ENCODE measurements at regions not wholly inside any gene's neighbourhood (a gene's known extent, or its start where the extent isn't known, plus 50 kb on each side); places are given as distances from the start of the nearest gene placed in this dataset.

DNA sequence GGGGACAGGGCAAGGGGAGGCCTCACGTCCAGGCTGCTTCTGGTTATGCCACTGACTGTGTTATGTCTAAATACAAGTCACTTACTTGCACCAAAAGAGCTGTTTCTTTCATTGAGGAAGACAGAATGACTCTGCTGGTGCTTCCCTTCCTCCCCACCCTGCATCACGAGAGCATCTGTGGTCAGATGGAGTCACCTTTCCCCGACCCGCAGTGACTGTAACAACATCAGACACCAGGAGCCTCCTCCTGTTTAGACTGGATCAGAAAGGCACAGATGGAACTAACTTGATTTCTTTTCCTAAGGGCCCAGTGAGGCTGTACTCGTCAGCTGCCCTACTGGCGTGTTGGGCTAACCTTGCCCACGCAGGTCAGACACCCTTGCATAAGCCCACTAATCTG lies 90.3 kb upstream of the ZNF536 start:
- TF ChIP-seq, protein P1, sequence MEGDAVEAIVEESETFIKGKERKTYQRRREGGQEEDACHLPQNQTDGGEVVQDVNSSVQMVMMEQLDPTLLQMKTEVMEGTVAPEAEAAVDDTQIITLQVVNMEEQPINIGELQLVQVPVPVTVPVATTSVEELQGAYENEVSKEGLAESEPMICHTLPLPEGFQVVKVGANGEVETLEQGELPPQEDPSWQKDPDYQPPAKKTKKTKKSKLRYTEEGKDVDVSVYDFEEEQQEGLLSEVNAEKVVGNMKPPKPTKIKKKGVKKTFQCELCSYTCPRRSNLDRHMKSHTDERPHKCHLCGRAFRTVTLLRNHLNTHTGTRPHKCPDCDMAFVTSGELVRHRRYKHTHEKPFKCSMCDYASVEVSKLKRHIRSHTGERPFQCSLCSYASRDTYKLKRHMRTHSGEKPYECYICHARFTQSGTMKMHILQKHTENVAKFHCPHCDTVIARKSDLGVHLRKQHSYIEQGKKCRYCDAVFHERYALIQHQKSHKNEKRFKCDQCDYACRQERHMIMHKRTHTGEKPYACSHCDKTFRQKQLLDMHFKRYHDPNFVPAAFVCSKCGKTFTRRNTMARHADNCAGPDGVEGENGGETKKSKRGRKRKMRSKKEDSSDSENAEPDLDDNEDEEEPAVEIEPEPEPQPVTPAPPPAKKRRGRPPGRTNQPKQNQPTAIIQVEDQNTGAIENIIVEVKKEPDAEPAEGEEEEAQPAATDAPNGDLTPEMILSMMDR (conservative IDR thresholded peaks at IDR 0.05 in 1 of 2, IDR thresholded peaks at IDR 0.05 in 1 of 2; ENCODE audit: extremely low read depth in 1 of 2, insufficient read depth in 1 of 2, low read depth in 1 of 2, low read length in 2 of 2): no peak
- TF ChIP-seq EZH2 (IDR thresholded peaks at IDR 0.05; ENCODE audit: borderline replicate concordance, low read length): no peak
